ENCODE measurements at regions not wholly inside any gene's neighbourhood (a gene's known extent, or its start where the extent isn't known, plus 50 kb on each side); places are given as distances from the start of the nearest gene placed in this dataset.

DNA sequence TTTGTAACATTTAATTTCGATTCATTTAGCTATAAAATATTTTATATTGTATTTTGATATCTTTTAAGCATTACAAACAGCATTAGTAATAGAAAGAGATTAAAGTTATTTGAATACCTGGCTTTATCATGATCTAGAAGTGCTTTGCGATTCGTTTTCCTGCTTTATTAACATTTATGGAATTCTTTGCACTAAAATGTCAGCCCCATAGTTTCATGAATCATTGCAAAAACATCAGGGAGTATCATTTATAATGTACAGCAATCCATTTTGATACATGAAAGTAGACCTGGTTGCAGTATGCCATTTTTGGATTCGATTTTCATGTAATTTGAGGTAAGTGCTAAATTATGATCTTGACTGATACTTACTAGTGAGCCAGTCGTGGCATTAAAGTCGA lies 108.0 kb upstream of the DPYD start:
- no peaks in the 10 kb centered on the region for H3K36me3 ChIP-seq
- TF ChIP-seq POLR2A (IDR thresholded peaks at IDR 0.05) = no peak
- no peak for TF ChIP-seq EP300 (IDR thresholded peaks at IDR 0.05)
- no peak for TF ChIP-seq POLR2AphosphoS5 (IDR thresholded peaks at IDR 0.05)
- TF ChIP-seq, protein P1, sequence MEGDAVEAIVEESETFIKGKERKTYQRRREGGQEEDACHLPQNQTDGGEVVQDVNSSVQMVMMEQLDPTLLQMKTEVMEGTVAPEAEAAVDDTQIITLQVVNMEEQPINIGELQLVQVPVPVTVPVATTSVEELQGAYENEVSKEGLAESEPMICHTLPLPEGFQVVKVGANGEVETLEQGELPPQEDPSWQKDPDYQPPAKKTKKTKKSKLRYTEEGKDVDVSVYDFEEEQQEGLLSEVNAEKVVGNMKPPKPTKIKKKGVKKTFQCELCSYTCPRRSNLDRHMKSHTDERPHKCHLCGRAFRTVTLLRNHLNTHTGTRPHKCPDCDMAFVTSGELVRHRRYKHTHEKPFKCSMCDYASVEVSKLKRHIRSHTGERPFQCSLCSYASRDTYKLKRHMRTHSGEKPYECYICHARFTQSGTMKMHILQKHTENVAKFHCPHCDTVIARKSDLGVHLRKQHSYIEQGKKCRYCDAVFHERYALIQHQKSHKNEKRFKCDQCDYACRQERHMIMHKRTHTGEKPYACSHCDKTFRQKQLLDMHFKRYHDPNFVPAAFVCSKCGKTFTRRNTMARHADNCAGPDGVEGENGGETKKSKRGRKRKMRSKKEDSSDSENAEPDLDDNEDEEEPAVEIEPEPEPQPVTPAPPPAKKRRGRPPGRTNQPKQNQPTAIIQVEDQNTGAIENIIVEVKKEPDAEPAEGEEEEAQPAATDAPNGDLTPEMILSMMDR (IDR thresholded peaks at IDR 0.05) = no peak
- no peak overlapping the region for H3K27ac ChIP-seq
- H3K4me1 ChIP-seq = no peaks in the 10 kb centered on the region
- H3K9me3 ChIP-seq = no peaks in the 10 kb centered on the region
- H3K27me3 ChIP-seq = no peaks in the 10 kb centered on the region
- no peak overlapping the region for H3K4me3 ChIP-seq
- WGBS, 2 donors (ENCODE audit: low coverage in 1 of 2) = 83 to 86% methylated on average over 6 of the region's 6 CpGs
- no peak for ATAC-seq

DNA sequence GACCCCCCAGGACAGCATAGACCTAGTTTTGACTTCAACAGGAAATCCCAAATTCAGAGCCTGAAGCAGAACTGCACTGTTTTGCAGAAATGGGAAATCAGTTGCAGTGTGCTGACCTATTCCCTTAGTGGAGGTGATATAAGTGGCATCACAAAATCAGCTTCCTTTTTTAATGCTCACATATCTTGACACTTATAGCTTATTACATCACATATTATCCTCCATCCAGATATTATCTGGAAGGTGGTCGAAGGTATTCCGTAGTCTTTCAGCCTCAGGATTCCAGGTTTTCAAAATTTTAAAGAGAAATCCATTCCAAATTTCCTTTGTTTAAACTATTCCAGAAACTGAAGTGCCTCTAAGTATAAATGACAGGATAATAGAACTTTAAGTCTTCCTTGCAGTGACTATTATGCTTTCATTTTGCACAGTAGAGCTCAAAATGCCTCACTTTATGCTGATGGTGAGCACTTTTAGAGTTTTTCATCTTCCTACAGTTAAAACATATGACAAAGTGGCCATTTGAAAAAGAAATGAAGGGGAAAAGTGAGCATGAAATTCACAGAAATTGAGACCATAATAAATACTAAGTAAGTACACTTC lies 106.4 kb upstream of the DPYD start:
- no peaks in the 10 kb centered on the region for H3K36me3 ChIP-seq
- no peak overlapping the region for H3K27ac ChIP-seq
- no peaks in the 10 kb centered on the region for H3K4me1 ChIP-seq
- no peaks in the 10 kb centered on the region for H3K27me3 ChIP-seq
- no peak for ATAC-seq
- TF ChIP-seq POLR2AphosphoS5 (IDR thresholded peaks at IDR 0.05) (no peak), EP300 (IDR thresholded peaks at IDR 0.05) (no peak), POLR2A (IDR thresholded peaks at IDR 0.05) (no peak)
- TF ChIP-seq, protein P1 (IDR thresholded peaks at IDR 0.05) = no peak
- no peaks in the 10 kb centered on the region for H3K9me3 ChIP-seq
- 43 to 62% methylated on average over 2 of the region's 2 CpGs for WGBS, 2 donors (ENCODE audit: low coverage in 1 of 2)
- H3K4me3 ChIP-seq = no peak overlapping the region

DNA sequence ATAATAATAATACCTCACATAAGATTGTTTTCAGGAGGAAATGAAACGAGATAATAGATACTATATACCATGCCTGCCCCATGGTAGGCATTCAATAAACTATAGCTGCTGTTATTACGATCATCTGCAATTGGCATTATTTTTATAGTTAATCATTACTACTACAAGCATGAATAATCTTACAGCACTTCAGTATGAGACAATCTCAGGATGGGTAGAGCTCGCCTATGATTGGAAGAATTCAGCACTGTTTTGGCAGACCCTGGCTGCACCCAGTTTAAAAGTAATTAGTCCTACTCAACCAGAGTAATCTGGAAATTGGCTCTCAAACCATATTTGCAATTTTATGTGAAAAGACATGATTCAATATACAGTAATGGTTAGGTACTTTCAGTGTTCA lies 105.0 kb upstream of the DPYD start:
- ATAC-seq = no peak
- Histone ChIP-seq H3K36me3 (no peaks in the 10 kb centered on the region), H3K27ac (no peak overlapping the region), H3K27me3 (no peaks in the 10 kb centered on the region), H3K9me3 (no peaks in the 10 kb centered on the region), H3K4me1 (no peaks in the 10 kb centered on the region), H3K4me3 (no peak overlapping the region)
- WGBS, 2 donors (ENCODE audit: low coverage in 1 of 2) = 75 to 88% methylated on average over 3 of the region's 3 CpGs
- TF ChIP-seq, protein P1 (IDR thresholded peaks at IDR 0.05) = no peak
- TF ChIP-seq EP300 (IDR thresholded peaks at IDR 0.05) = no peak
- no peak for TF ChIP-seq POLR2A (IDR thresholded peaks at IDR 0.05)
- no peak for TF ChIP-seq POLR2AphosphoS5 (IDR thresholded peaks at IDR 0.05)

DNA sequence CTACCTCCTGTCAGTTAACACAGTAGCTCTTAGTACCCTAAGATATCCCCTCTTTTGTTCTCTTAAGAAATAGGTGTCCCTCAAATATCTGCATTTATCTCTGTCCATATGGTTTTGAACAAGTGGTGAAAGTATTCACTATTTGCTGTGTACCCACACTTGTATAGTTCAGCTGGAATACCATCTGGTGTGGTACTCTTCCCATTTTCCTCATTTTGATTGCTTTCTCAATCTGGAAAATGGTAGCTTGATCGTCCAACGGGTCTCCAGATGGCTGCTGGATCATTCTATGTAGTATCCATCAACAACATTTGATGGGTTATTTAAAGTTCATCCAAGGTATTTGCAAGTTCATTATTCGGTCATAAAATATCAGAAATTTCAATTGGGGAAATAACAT lies 100.3 kb upstream of the DPYD start:
- no peaks in the 10 kb centered on the region for H3K36me3 ChIP-seq
- TF ChIP-seq EP300 (IDR thresholded peaks at IDR 0.05) (no peak), POLR2A (IDR thresholded peaks at IDR 0.05) (no peak), POLR2AphosphoS5 (IDR thresholded peaks at IDR 0.05) (no peak)
- TF ChIP-seq, protein P1 (IDR thresholded peaks at IDR 0.05) = no peak
- no peaks in the 10 kb centered on the region for H3K4me1 ChIP-seq
- no peaks in the 10 kb centered on the region for H3K9me3 ChIP-seq
- no peaks in the 10 kb centered on the region for H3K27me3 ChIP-seq
- no peak for ATAC-seq
- WGBS, 2 donors (ENCODE audit: low coverage in 1 of 2) = 50 to 83% methylated on average over 1 to 3 of the region's 3 CpGs
- H3K4me3 ChIP-seq = no peak overlapping the region
- H3K27ac ChIP-seq = no peak overlapping the region

DNA sequence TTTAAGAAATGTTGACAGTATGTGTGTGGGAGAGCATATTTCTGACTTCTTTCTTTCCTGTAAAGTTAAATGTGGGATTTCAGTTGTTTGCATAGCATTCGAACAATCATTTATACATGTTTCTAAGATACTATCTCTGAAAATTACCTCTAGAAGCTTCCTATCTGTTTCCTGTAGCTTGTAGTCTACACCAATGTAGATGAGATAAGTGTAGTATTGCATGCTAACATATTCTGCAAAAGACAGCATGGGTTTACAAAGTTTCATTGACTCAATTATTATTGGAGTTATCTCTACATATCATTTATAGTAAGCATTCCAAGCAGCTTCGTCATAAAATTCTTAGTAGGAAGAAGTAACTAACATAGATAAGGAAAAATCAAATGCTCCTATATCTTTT lies 98.9 kb upstream of the DPYD start:
- TF ChIP-seq POLR2AphosphoS5 (IDR thresholded peaks at IDR 0.05) (no peak), EP300 (IDR thresholded peaks at IDR 0.05) (no peak), POLR2A (IDR thresholded peaks at IDR 0.05) (no peak)
- TF ChIP-seq, protein P1 (IDR thresholded peaks at IDR 0.05) = no peak
- no peak overlapping the region for H3K27ac ChIP-seq
- H3K36me3 ChIP-seq = no peaks in the 10 kb centered on the region
- no peaks in the 10 kb centered on the region for H3K4me1 ChIP-seq
- H3K4me3 ChIP-seq = no peak overlapping the region
- H3K27me3 ChIP-seq = no peaks in the 10 kb centered on the region
- WGBS, 2 donors (ENCODE audit: low coverage in 1 of 2) = 56 to 78% methylated on average over 1 to 2 of the region's 2 CpGs
- no peaks in the 10 kb centered on the region for H3K9me3 ChIP-seq
- ATAC-seq = no peak
